ENCODE measurements at regions not wholly inside any gene's neighbourhood (a gene's known extent, or its start where the extent isn't known, plus 50 kb on each side); places are given as distances from the start of the nearest gene placed in this dataset.

- H3K4me3 Mint-ChIP-seq (ENCODE audit: unreplicated experiment): no peak overlapping the region
- no peaks in the 10 kb centered on the region for H3K27me3 Mint-ChIP-seq (ENCODE audit: unreplicated experiment)
- TF ChIP-seq CTCF (IDR thresholded peaks at IDR 0.05): no peak
- H3K4me1 Mint-ChIP-seq (ENCODE audit: unreplicated experiment): peaks cover 23% of the 10 kb centered on the region
- H3K9me3 Mint-ChIP-seq (ENCODE audit: unreplicated experiment): peaks cover 9% of the 10 kb centered on the region
- DNase-seq (ENCODE audit: extremely low spot score, unreplicated experiment): no peak
- H3K36me3 Mint-ChIP-seq (ENCODE audit: unreplicated experiment): peaks cover 9% of the 10 kb centered on the region
- no peak overlapping the region for H3K27ac Mint-ChIP-seq (ENCODE audit: unreplicated experiment)
Measured at GRCh38 chr12:46935271-46935847, 109.6 kb upstream of the SLC38A4 start.

DNA sequence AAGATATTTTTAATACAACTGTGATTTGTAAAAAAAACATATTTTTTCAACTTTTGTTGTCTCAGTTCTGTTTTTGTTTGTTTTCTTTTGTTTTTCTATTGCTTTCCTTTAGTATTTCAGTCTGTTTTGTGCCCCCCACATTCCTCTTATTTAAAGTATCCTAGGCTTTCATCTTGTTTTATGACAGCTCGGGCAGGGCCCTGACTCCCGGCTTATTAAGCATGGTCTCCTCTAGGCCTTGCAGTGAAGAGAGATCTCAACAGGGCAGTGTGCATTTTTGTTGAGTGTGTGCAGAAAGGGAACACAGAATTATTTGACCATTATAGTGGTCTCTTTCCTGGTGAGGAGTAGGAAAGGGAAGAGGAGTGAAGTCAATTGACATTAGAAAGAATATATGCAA lies 110.2 kb upstream of the SLC38A4 start:
- H3K4me1 Mint-ChIP-seq (ENCODE audit: unreplicated experiment): peaks cover 23% of the 10 kb centered on the region
- no peaks in the 10 kb centered on the region for H3K27me3 Mint-ChIP-seq (ENCODE audit: unreplicated experiment)
- no peak overlapping the region for H3K4me3 Mint-ChIP-seq (ENCODE audit: unreplicated experiment)
- H3K27ac Mint-ChIP-seq (ENCODE audit: unreplicated experiment): no peak overlapping the region
- H3K9me3 Mint-ChIP-seq (ENCODE audit: unreplicated experiment): peaks cover 9% of the 10 kb centered on the region
- H3K36me3 Mint-ChIP-seq (ENCODE audit: unreplicated experiment): peaks cover 7% of the 10 kb centered on the region
- DNase-seq (ENCODE audit: extremely low spot score, unreplicated experiment): no peak
- no peak for TF ChIP-seq CTCF (IDR thresholded peaks at IDR 0.05)

DNA sequence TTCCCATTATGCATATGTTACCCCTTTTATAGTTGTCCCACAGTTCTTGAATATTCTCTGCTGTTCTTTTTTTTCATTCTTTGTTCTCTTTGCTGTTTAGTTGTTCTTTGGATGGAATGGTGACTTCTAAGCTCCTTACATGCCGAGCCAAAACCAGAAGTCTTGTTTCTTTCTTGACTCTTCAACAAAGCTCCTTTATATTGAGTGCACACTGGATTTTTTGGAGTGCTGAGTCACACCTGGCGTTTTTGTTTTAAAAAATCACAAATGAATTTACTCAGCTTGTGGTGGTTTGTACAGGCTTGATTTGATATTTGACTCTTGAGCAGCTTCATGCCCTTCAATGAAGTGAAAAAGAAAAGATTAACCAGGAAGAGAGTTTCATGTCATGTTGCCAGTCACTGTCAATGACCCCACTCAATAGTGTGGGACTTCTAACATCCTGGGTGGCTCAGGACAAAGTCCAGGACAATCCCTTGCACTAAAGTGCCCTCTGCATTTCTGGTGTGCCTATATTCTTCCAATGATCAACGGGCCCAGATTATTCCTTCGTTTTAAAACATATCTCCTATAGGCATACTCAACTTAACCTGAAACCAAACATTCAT lies 112.4 kb upstream of the SLC38A4 start:
- H3K27me3 Mint-ChIP-seq (ENCODE audit: unreplicated experiment): no peaks in the 10 kb centered on the region
- DNase-seq (ENCODE audit: extremely low spot score, unreplicated experiment): no peak
- H3K27ac Mint-ChIP-seq (ENCODE audit: unreplicated experiment): no peak overlapping the region
- no peaks in the 10 kb centered on the region for H3K9me3 Mint-ChIP-seq (ENCODE audit: unreplicated experiment)
- no peak overlapping the region for H3K4me3 Mint-ChIP-seq (ENCODE audit: unreplicated experiment)
- no peaks in the 10 kb centered on the region for H3K36me3 Mint-ChIP-seq (ENCODE audit: unreplicated experiment)
- TF ChIP-seq CTCF (IDR thresholded peaks at IDR 0.05): no peak
- H3K4me1 Mint-ChIP-seq (ENCODE audit: unreplicated experiment): peaks cover 30% of the 10 kb centered on the region

DNA sequence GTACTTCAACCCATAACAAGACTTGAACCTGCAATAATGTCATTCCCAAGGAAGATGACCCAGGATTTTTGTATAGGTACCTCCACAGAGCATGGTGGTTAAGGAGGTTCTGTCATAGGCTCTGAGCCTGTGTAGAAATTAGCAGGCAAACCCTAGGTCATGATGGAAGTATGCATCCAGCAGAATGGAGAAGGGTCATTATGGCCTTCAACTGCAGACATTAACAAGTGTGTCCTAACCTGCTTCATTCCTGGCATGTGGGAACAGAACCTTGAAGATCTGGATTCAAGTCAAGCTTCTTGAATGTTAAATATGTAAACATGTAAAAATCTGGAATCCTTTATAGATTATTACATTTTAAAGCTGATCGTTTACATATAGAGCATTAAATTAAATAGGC lies 116.2 kb upstream of the SLC38A4 start:
- no peak for TF ChIP-seq CTCF (IDR thresholded peaks at IDR 0.05)
- DNase-seq (ENCODE audit: extremely low spot score, unreplicated experiment): no peak
- no peaks in the 10 kb centered on the region for H3K27me3 Mint-ChIP-seq (ENCODE audit: unreplicated experiment)
- H3K4me1 Mint-ChIP-seq (ENCODE audit: unreplicated experiment): peaks cover 23% of the 10 kb centered on the region
- no peak overlapping the region for H3K4me3 Mint-ChIP-seq (ENCODE audit: unreplicated experiment)
- H3K9me3 Mint-ChIP-seq (ENCODE audit: unreplicated experiment): no peaks in the 10 kb centered on the region
- no peak overlapping the region for H3K27ac Mint-ChIP-seq (ENCODE audit: unreplicated experiment)
- no peaks in the 10 kb centered on the region for H3K36me3 Mint-ChIP-seq (ENCODE audit: unreplicated experiment)

GRCh38 chr12:46942579-46942978 lies 116.8 kb upstream of the SLC38A4 start:
- no peak for TF ChIP-seq CTCF (IDR thresholded peaks at IDR 0.05)
- no peak for DNase-seq (ENCODE audit: extremely low spot score, unreplicated experiment)
- Mint-ChIP-seq H3K27ac (ENCODE audit: unreplicated experiment) (peak overlapping the region; percentile 23), H3K4me1 (ENCODE audit: unreplicated experiment) (peaks cover 23% of the 10 kb centered on the region), H3K9me3 (ENCODE audit: unreplicated experiment) (no peaks in the 10 kb centered on the region), H3K27me3 (ENCODE audit: unreplicated experiment) (no peaks in the 10 kb centered on the region), H3K36me3 (ENCODE audit: unreplicated experiment) (no peaks in the 10 kb centered on the region), H3K4me3 (ENCODE audit: unreplicated experiment) (no peak overlapping the region)
